DOHH2 (cell line): ENCODE measurements at regions not wholly inside any gene's neighbourhood (a gene's known extent, or its start where the extent isn't known, plus 50 kb on each side); places are given as distances from the start of the nearest gene placed in this dataset.

Source experiments
- H3F3A ChIP-seq: fragments of 200-600 bp; sonication (generic), shearing (Covaris generic); 2 replicates; pipeline ENCODE4 v1.6.0; 2016; ENCODE audit warnings: antibody characterized with exemption, mild to moderate bottlenecking; ENCODE audit not compliant: control insufficient read depth, insufficient read depth
- H3K27ac ChIP-seq: fragments of 200-600 bp; sonication (generic); 2 replicates; pipeline ENCODE4 v1.5.1; 2014; ENCODE audit warnings: low read depth, mild to moderate bottlenecking, low read length, moderate library complexity
- H3K27me3 ChIP-seq: fragments of 200-600 bp; sonication (generic); 2 replicates; pipeline ENCODE4 v1.6.1; 2014; ENCODE audit warnings: mild to moderate bottlenecking, low read length, mixed read lengths; ENCODE audit not compliant: control insufficient read depth
- H3K36me3 ChIP-seq: fragments of 200-600 bp; sonication (generic); 2 replicates; pipeline ENCODE4 v1.6.1; 2014; ENCODE audit warnings: mild to moderate bottlenecking, low read length, moderate library complexity, mixed read lengths; ENCODE audit not compliant: control insufficient read depth
- H3K4me1 ChIP-seq: fragments of 200-600 bp; sonication (generic); 2 replicates; pipeline ENCODE4 v1.6.1; 2014; ENCODE audit warnings: mild to moderate bottlenecking, low read length, mixed read lengths; ENCODE audit not compliant: control insufficient read depth
- H3K4me2 ChIP-seq: fragments of 200-600 bp; sonication (generic); 2 replicates; pipeline ENCODE4 v1.6.0; 2014; ENCODE audit warnings: mild to moderate bottlenecking, low read length, moderate library complexity
- H3K4me3 ChIP-seq: fragments of 200-600 bp; sonication (generic); 2 replicates; pipeline ENCODE4 v1.5.1; 2014; ENCODE audit warnings: mild to moderate bottlenecking, low read length, mixed read lengths
- H3K79me2 ChIP-seq: fragments of 200-600 bp; sonication (generic); 2 replicates; pipeline ENCODE4 v1.6.1; 2014; ENCODE audit warnings: mild to moderate bottlenecking, low read length, mixed read lengths; ENCODE audit not compliant: control insufficient read depth
- H3K9me2 ChIP-seq: fragments of 200-600 bp; sonication (generic); replicated peaks from 2 replicates; pipeline ENCODE4 v1.6.1; 2014; ENCODE audit warnings: mild to moderate bottlenecking, low read length, mixed read lengths; ENCODE audit not compliant: control insufficient read depth
- H3K9me3 ChIP-seq: fragments of 200-600 bp; sonication (generic); 2 replicates; pipeline ENCODE4 v1.6.1; 2014; ENCODE audit warnings: antibody characterized with exemption, low read length, mixed read lengths; ENCODE audit not compliant: control insufficient read depth, insufficient read depth
- H4K20me1 ChIP-seq: fragments of 200-600 bp; sonication (generic); 2 replicates; pipeline ENCODE4 v1.6.0; 2014; ENCODE audit warnings: low read depth, mild to moderate bottlenecking, antibody characterized with exemption, low read length, moderate library complexity; ENCODE audit not compliant: control insufficient read depth, insufficient read depth
- EZH2phosphoT487 ChIP-seq: fragments of 200-600 bp; sonication (generic); IDR thresholded peaks from 2 replicates; pipeline ENCODE4 v1.6.1; 2017; ENCODE audit warnings: borderline replicate concordance, mild to moderate bottlenecking, antibody characterized with exemption, low read length, moderate library complexity, mixed read lengths
- TF ChIP-seq, protein P1 (sequence below): fragments of 200-600 bp; sonication (generic); IDR thresholded peaks from one replicate; pipeline ENCODE4 v1.5.1; 2014; ENCODE audit warnings: antibody characterized with exemption, mild to moderate bottlenecking, low read depth, low read length; ENCODE audit not compliant: poor library complexity, severe bottlenecking

DNA sequence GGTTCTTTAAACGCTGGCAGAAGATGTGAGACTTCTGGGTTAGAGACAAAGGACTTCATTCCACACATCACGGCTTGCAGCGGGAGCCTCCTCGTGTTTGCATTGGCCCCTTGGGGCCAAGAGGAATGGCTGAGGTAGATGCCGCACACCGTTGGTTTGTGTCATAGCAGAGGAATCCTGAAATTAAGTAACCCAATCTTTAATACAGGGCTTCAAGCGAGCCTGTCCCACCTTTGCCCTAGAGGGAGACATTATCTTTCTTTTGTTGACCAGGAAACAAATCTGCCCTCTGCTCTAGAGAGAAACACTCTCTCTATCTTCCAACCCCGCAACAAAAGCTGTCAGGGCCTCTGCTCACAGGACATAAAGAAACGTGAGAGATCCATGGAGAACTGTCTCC lies 277.5 kb upstream of the ZFP64 start:
- Histone ChIP-seq H3K27ac (no peak overlapping the region), H3K4me3 (no peak overlapping the region), H3K36me3 (no peaks in the 10 kb centered on the region), H3K9me3 (no peaks in the 10 kb centered on the region), H3K9me2 (no peaks in the 10 kb centered on the region), H3K4me1 (no peaks in the 10 kb centered on the region), H3F3A (no peaks in the 10 kb centered on the region), H3K4me2 (no peak overlapping the region), H3K27me3 (no peaks in the 10 kb centered on the region), H4K20me1 (no peaks in the 10 kb centered on the region), H3K79me2 (no peaks in the 10 kb centered on the region)
- TF ChIP-seq EZH2phosphoT487 = no peak
- TF ChIP-seq, protein P1, sequence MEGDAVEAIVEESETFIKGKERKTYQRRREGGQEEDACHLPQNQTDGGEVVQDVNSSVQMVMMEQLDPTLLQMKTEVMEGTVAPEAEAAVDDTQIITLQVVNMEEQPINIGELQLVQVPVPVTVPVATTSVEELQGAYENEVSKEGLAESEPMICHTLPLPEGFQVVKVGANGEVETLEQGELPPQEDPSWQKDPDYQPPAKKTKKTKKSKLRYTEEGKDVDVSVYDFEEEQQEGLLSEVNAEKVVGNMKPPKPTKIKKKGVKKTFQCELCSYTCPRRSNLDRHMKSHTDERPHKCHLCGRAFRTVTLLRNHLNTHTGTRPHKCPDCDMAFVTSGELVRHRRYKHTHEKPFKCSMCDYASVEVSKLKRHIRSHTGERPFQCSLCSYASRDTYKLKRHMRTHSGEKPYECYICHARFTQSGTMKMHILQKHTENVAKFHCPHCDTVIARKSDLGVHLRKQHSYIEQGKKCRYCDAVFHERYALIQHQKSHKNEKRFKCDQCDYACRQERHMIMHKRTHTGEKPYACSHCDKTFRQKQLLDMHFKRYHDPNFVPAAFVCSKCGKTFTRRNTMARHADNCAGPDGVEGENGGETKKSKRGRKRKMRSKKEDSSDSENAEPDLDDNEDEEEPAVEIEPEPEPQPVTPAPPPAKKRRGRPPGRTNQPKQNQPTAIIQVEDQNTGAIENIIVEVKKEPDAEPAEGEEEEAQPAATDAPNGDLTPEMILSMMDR = no peak

DNA sequence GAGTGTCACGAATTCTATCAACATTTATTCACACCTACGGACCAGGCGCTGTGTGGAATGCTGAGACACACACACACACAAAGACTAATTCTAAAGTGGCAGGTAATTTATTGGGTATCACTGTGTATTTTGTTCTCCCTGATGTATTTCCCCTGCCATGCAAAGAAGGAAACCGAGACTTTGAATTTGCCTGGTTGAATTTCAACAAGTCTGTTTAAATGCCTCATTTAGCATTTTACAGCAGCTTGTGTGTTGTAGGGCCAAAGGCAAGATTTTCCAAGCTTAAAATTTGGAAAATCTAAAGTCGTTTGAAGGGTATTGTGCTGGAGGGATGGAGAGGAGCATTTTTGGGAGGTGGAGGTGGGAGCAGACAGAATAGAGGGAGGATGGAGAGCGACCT lies 274.4 kb upstream of the ZFP64 start:
- H3K27me3 ChIP-seq = no peaks in the 10 kb centered on the region
- H3K36me3 ChIP-seq = no peaks in the 10 kb centered on the region
- no peaks in the 10 kb centered on the region for H3K79me2 ChIP-seq
- no peaks in the 10 kb centered on the region for H3F3A ChIP-seq
- no peak overlapping the region for H3K27ac ChIP-seq
- H3K4me3 ChIP-seq = no peak overlapping the region
- no peak overlapping the region for H3K4me2 ChIP-seq
- H4K20me1 ChIP-seq = no peaks in the 10 kb centered on the region
- TF ChIP-seq, protein P1 = no peak
- no peak for TF ChIP-seq EZH2phosphoT487
- H3K9me3 ChIP-seq = no peaks in the 10 kb centered on the region
- no peaks in the 10 kb centered on the region for H3K4me1 ChIP-seq
- no peaks in the 10 kb centered on the region for H3K9me2 ChIP-seq

DNA sequence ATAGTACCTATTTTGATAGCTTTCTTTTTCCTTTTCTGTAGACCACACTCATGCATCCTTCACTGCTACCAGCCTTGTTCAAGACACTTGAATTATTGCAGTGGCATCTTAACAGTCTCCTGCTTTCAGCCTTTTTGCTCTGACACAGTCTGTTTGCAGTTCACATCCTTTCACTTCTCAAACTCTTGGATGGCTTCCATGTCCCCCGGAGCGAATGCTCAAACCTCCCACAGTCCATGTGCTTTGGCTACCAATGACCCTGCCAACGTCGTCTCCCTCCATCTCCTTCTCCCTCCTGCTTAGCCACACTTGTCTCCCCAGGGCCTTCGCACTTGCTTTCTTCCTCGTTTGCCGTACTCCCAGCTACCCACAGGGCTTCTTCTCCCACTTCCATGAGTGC lies 270.0 kb upstream of the ZFP64 start:
- Histone ChIP-seq H3K9me2 (no peaks in the 10 kb centered on the region), H4K20me1 (no peaks in the 10 kb centered on the region), H3K27me3 (no peaks in the 10 kb centered on the region), H3K27ac (no peak overlapping the region), H3K79me2 (no peaks in the 10 kb centered on the region), H3K4me1 (no peaks in the 10 kb centered on the region), H3K4me3 (no peak overlapping the region), H3K4me2 (no peak overlapping the region), H3K36me3 (no peaks in the 10 kb centered on the region), H3F3A (no peaks in the 10 kb centered on the region), H3K9me3 (no peaks in the 10 kb centered on the region)
- TF ChIP-seq, protein P1 = no peak
- no peak for TF ChIP-seq EZH2phosphoT487

DNA sequence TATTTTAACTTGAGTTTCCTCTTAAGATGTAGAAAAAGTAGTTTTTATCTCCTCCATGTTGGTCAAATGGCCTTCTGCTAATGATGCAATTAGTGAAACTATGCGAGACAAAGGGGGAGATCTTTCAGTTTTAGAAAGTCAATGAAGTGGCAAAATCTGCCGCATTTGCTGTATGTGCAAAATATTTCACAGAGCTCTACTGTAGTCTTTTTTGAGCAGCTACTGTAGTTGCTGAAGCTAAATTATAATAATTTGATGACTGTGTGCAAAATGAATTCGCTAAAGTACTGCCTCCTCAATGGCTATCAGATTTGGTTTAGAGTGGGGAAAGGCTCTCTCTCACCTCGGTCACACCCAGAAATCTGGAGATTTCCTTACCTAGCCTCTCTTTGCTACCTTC lies 267.6 kb upstream of the ZFP64 start:
- Histone ChIP-seq H3K27ac (no peak overlapping the region), H3K79me2 (no peaks in the 10 kb centered on the region), H3K9me2 (no peaks in the 10 kb centered on the region), H3K9me3 (no peaks in the 10 kb centered on the region), H3F3A (no peaks in the 10 kb centered on the region), H3K4me3 (no peak overlapping the region), H3K36me3 (no peaks in the 10 kb centered on the region), H3K4me1 (no peaks in the 10 kb centered on the region), H3K4me2 (no peak overlapping the region), H3K27me3 (no peaks in the 10 kb centered on the region), H4K20me1 (no peaks in the 10 kb centered on the region)
- TF ChIP-seq EZH2phosphoT487 = no peak
- TF ChIP-seq, protein P1 = no peak
